Peyer's patch (tissue), 4 donors: ENCODE measurements at regions not wholly inside any gene's neighbourhood (a gene's known extent, or its start where the extent isn't known, plus 50 kb on each side); places are given as distances from the start of the nearest gene placed in this dataset.

Source experiments
- DNase-seq, 3 donors: peaks; one replicate each; pipeline ENCODE4 v3.0.0-alpha.2; 2017 to 2019
- H3K27ac ChIP-seq, 4 donors: fragments of 200-600 bp; sonication (generic); one replicate each; pipeline ENCODE4 v1.5.1; 2016 to 2019
- H3K27me3 ChIP-seq, 2 donors: fragments of 200-600 bp; sonication (generic); one replicate each; pipeline ENCODE4 v1.5.1; 2019
- H3K36me3 ChIP-seq, 3 donors: fragments of 200-600 bp; sonication (generic); one replicate each; pipeline ENCODE4 v1.5.1; 2016 to 2019
- H3K4me1 ChIP-seq, 4 donors: fragments of 200-600 bp; sonication (generic); one replicate each; pipeline ENCODE4 v1.5.1; 2016 to 2019
- H3K4me3 ChIP-seq, 4 donors: fragments of 200-600 bp; sonication (generic); 1 replicate in 3 of 4; 2 replicates in 1 of 4; pipeline ENCODE4 v1.5.1; 2016 to 2019; ENCODE audit warnings: mild to moderate bottlenecking in 1 of 4
- H3K9me3 ChIP-seq, 4 donors: fragments of 200-600 bp; sonication (generic); one replicate each; pipeline ENCODE4 v1.5.1; 2016 to 2019; ENCODE audit warnings: mild to moderate bottlenecking in 1 of 4
- POLR2A ChIP-seq, 2 donors: fragments of 450-650 bp; IDR thresholded peaks; one replicate each; pipeline ENCODE4 v1.5.1; 2017; ENCODE audit warnings: antibody characterized with exemption in 2 of 2, mild to moderate bottlenecking in 2 of 2, moderate library complexity in 2 of 2
- TF ChIP-seq, protein P1 (sequence below), 6 experiments: fragments of 450-650 bp in 4 of 6; fragments of 200-600 bp in 2 of 6; sonication (generic) in 1 of 6; IDR thresholded peaks; one replicate each; pipeline ENCODE4 v1.5.1; 2017 to 2019; ENCODE audit warnings: antibody characterized with exemption in 6 of 6, mild to moderate bottlenecking in 3 of 6, moderate library complexity in 1 of 6

- Histone ChIP-seq H3K4me3 (no peak overlapping the region), H3K4me1 (peaks cover 0 to 20% (median 0%) of the 10 kb centered on the region in 4 donors), H3K27me3 (no peaks in the 10 kb centered on the region), H3K9me3 (no peaks in the 10 kb centered on the region), H3K36me3 (no peaks in the 10 kb centered on the region), H3K27ac (no peak overlapping the region)
- no peak for TF ChIP-seq POLR2A (IDR thresholded peaks at IDR 0.05)
- TF ChIP-seq, protein P1, sequence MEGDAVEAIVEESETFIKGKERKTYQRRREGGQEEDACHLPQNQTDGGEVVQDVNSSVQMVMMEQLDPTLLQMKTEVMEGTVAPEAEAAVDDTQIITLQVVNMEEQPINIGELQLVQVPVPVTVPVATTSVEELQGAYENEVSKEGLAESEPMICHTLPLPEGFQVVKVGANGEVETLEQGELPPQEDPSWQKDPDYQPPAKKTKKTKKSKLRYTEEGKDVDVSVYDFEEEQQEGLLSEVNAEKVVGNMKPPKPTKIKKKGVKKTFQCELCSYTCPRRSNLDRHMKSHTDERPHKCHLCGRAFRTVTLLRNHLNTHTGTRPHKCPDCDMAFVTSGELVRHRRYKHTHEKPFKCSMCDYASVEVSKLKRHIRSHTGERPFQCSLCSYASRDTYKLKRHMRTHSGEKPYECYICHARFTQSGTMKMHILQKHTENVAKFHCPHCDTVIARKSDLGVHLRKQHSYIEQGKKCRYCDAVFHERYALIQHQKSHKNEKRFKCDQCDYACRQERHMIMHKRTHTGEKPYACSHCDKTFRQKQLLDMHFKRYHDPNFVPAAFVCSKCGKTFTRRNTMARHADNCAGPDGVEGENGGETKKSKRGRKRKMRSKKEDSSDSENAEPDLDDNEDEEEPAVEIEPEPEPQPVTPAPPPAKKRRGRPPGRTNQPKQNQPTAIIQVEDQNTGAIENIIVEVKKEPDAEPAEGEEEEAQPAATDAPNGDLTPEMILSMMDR (IDR thresholded peaks at IDR 0.05) = no peak
- no peak for DNase-seq
These were observed 296.1 kb downstream of the ZEB1 start for GRCh38 chr10:31615129-31615528.

DNA sequence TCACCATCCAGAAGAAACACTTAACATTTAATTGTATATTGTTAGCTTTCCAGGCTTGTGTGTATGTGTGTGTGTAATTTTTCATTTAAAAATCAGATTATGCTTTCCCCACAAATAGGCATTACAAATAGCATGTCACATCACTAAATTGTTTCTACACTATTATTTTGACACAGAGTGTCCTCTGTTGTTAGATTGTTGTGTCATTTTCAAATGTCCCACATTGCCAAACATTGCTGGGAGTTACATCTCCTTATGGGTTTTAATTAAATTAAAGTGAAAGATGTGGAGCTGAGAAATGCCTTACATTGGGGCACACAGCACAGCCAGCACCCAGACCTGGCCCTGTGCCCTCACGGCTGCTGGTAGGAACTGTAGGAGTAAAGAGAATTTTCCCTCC, 295.6 kb downstream of the ZEB1 start:
- DNase-seq = no peak
- TF ChIP-seq, protein P1 (IDR thresholded peaks at IDR 0.05) = no peak
- no peak for TF ChIP-seq POLR2A (IDR thresholded peaks at IDR 0.05)
- no peaks in the 10 kb centered on the region for H3K36me3 ChIP-seq
- peaks cover 0 to 15% (median 0%) of the 10 kb centered on the region in 4 donors for H3K4me1 ChIP-seq
- H3K27me3 ChIP-seq = no peaks in the 10 kb centered on the region
- no peaks in the 10 kb centered on the region for H3K9me3 ChIP-seq
- H3K4me3 ChIP-seq = no peak overlapping the region
- no peak overlapping the region for H3K27ac ChIP-seq

DNA sequence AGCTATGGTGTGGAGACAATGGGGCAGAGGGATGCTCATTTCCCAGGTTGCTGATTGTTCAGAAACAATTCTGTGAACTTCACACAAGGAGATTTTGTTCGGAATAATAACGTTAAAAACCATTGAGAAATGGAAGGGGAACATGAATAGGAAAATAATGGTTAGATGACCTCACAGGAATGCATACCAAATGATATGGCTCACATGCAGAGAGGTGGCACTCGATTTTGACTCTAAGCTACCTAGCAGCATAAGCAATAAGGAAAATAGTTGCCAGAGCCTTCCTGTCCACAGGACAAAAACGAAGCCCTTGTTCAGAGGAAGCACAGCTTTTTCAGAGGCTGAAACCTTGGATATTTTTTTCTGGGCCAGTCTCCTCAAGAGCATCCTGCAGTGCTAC, 293.1 kb downstream of the ZEB1 start:
- H3K4me3 ChIP-seq = no peak overlapping the region
- no peak overlapping the region for H3K27ac ChIP-seq
- no peak for DNase-seq
- no peaks in the 10 kb centered on the region for H3K9me3 ChIP-seq
- TF ChIP-seq POLR2A (IDR thresholded peaks at IDR 0.05) = no peak
- TF ChIP-seq, protein P1 (IDR thresholded peaks at IDR 0.05) = no peak
- no peaks in the 10 kb centered on the region for H3K36me3 ChIP-seq
- no peaks in the 10 kb centered on the region for H3K27me3 ChIP-seq
- peaks cover 0 to 4% (median 0%) of the 10 kb centered on the region in 4 donors for H3K4me1 ChIP-seq

DNA sequence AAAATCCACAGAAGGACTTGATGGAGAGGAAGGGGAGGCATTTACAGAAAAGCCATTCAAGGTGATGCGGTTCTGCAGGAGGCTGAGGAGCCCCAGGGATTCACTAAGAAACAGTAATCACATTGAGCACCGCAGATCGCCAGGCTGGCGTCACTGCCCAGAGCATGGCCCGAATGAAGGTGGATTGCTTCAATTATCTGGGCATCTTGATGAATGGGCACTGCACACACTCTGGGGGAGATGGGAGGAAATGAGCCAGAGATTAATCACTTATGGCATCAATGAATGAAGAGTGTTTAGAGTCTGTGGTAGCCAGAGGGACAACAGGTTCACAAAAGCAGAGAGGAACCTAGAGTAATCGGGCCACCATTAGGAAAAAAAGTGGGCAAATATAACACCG, 292.1 kb downstream of the ZEB1 start:
- Histone ChIP-seq H3K36me3 (no peaks in the 10 kb centered on the region), H3K27me3 (no peaks in the 10 kb centered on the region), H3K4me3 (no peak overlapping the region), H3K9me3 (no peaks in the 10 kb centered on the region), H3K27ac (no peak overlapping the region), H3K4me1 (peaks cover 0 to 4% (median 0%) of the 10 kb centered on the region in 4 donors)
- TF ChIP-seq, protein P1 (IDR thresholded peaks at IDR 0.05) = no peak
- TF ChIP-seq POLR2A (IDR thresholded peaks at IDR 0.05) = no peak
- DNase-seq = no peak

GRCh38 chr10:31607481-31607880, 288.5 kb downstream of the ZEB1 start:
- Histone ChIP-seq H3K9me3 (peaks cover 0 to 5% (median 0%) of the 10 kb centered on the region in 4 donors), H3K27ac (no peak overlapping the region), H3K4me1 (peaks cover 0 to 15% (median 0%) of the 10 kb centered on the region in 4 donors), H3K4me3 (no peak overlapping the region), H3K36me3 (no peaks in the 10 kb centered on the region), H3K27me3 (no peaks in the 10 kb centered on the region)
- no peak for DNase-seq
- TF ChIP-seq, protein P1 (IDR thresholded peaks at IDR 0.05) = no peak
- TF ChIP-seq POLR2A (IDR thresholded peaks at IDR 0.05) = no peak

DNA sequence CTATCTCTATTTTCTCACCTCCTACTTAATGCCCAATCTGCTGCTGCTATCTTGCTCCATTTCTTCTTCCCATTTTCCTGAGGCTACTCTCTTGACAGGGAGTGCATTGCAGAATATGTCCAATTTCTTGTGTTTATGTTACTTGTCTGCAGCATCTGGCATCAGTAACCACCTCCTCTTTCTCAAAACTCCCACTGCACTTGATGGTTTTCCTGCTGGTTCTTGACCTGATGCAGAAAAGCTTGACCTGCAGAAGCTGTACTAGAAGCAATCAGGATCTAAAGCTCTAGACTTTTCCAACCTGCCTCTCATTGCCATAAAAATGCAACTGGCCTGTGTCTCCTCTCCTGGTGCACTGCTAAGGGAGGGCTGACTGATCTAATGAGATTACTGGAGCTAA, 287.8 kb downstream of the ZEB1 start:
- no peaks in the 10 kb centered on the region for H3K27me3 ChIP-seq
- no peak for DNase-seq
- no peak overlapping the region for H3K27ac ChIP-seq
- no peak for TF ChIP-seq POLR2A (IDR thresholded peaks at IDR 0.05)
- TF ChIP-seq, protein P1 (IDR thresholded peaks at IDR 0.05) = no peak
- peaks cover 0 to 5% (median 0%) of the 10 kb centered on the region in 4 donors for H3K9me3 ChIP-seq
- H3K36me3 ChIP-seq = no peaks in the 10 kb centered on the region
- H3K4me3 ChIP-seq = no peak overlapping the region
- H3K4me1 ChIP-seq = peaks cover 0 to 11% (median 0%) of the 10 kb centered on the region in 4 donors
